GM21825 (cell line): ENCODE measurements at regions not wholly inside any gene's neighbourhood (a gene's known extent, or its start where the extent isn't known, plus 50 kb on each side); places are given as distances from the start of the nearest gene placed in this dataset.
"Not testable (repeated sequence)": the region's sequence is repeated elsewhere in the genome, so short reads cannot be mapped to it uniquely, and the experiment has no call there.

Experiments
- ATAC-seq: cut with Tn5 transposase; IDR thresholded peaks from one replicate; pipeline ENCODE4 v1.9.1; 2021; ENCODE audit warnings: mild to moderate bottlenecking, moderate library complexity; ENCODE audit not compliant: unreplicated experiment

DNA sequence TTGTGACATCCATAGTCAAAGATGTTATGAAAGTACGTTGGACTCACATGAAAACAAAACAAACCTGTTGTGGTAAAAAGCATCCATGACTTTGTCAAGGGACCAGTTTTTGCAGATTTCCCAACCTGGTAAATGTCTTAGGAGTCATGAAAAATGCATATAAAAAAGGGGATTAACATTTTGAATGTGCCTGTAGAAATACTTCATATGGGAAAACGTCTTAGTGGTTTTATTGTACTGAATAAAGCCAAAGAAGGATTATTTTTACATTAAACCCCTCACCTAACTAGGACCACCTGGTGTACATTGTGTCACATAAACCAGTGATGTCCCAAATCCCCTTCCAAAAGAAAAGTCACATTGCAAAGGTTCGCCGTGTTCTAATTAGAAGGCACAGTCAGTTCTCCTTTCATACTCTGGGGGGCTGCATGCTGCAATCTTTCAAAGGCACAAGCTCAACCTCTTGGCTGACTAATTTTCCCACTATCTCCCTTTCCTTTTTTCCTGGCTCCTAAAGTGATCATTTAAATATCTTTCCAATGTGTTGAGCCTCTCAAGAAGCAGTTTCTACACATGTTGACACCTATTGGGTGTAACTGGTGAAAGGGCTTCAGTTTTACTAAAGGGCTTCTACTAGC, 119.8 kb upstream of the SPAG17 start:
- ATAC-seq: no peak

- no peak for ATAC-seq
Observed at GRCh38 chr1:118303534-118303933, 118.5 kb upstream of the SPAG17 start.

- no peak for ATAC-seq
Observed at GRCh38 chr1:118303064-118303463, 118.0 kb upstream of the SPAG17 start.

GRCh38 chr1:118302145-118302544, 117.1 kb upstream of the SPAG17 start:
- no peak for ATAC-seq

- no peak for ATAC-seq
Observed at GRCh38 chr1:118300808-118301207, 115.8 kb upstream of the SPAG17 start.

DNA sequence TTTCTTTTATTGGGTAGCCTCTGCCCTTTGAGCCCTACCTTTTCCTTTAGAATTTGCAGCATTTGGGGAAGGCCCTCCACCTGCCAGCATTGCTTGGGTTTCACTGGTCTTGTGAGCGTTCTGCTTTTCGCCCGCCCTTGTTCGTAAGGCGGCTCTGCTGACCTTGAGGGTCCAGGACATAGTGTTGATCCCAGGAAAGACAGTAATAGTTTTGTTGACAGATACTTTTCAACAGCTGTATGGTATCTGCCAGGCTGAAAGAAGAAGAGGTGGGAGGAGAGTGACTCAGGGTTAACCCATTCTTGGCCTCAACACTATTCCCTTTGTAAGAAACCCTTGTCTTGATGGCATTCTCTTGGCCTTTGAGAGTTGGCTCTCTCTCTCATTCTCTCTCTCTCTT, 113.4 kb upstream of the SPAG17 start:
- no peak for ATAC-seq

DNA sequence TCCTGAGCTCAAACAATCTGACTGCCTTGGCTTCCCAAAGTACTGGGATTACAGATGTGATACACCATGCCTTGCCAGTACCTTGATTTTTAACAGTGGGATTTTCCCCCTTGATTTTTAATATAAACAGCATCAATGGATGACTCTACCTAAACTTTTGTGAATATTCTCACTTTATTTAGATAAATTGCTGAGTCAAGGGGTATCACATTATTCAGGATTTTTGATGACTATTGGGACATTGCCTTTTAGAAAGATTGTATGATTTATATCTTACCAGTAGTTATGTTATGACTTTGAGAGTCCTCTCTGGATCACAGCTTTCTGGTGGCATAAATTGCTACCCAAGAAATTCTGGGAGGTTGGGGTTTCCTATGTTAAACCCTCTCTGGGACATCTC, 112.5 kb upstream of the SPAG17 start:
- no peak for ATAC-seq

GRCh38 chr1:118294875-118295642, 110.0 kb upstream of the SPAG17 start:
- no peak for ATAC-seq

GRCh38 chr1:118291661-118292060, 106.6 kb upstream of the SPAG17 start:
- ATAC-seq: no peak

GRCh38 chr1:118290571-118290970, 105.5 kb upstream of the SPAG17 start:
- no peak for ATAC-seq

DNA sequence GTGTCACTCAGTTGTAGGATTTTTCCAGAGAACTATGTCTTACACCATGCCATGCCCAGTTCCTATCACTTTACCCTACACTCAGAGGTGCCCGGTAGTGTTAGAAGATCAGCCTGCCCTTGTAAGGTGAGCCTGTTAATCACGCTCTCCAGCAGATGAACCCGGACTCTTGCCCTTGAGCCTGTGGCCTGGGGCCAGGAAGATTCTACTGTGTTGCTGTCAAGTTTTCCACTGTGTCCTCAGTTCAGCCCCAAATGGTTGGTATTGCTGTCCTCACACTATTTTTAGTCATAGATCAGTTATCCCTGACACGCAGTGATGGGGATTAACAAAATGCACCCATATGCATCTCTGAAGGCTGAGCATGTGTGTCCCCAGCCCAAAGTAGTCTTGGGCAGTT, 105.0 kb upstream of the SPAG17 start:
- no peak for ATAC-seq

GRCh38 chr1:118280656-118281055, 95.6 kb upstream of the SPAG17 start:
- ATAC-seq: not testable (repeated sequence)

DNA sequence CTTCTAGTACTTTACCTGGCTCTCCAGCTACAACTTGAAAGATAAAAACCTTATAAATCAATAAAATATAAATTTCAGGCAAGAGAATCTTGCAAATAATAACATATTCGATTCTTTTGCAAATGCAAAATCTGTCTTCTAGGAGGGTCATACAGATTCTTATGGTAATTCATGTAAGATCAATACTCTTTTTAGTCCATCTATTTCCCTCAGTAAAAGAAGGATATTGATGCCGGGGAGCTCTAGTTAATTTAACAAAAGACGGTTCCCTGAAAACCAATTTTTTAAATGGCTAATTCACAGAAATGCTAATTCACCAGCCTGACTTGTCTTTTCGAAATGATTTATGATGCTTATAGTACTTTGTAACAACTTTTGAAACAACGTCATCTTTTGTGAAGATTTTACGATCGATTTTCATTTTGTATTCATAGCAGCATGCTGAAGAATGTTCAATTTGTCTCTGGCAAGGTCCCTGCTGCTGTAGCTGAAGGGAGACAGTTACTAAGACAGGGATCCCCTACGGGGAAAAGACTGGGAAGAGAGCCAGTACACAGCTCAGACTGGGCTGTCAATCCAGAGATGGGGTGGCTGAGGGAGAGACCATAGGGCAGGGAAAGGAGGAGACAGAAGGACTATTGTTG, 90.6 kb upstream of the SPAG17 start:
- ATAC-seq: no peak

- no peak for ATAC-seq
Observed at GRCh38 chr1:118272884-118273283, 87.9 kb upstream of the SPAG17 start.

- ATAC-seq: no peak
Observed at GRCh38 chr1:118271883-118272282, 86.9 kb upstream of the SPAG17 start.

GRCh38 chr1:118269598-118269997, 84.6 kb upstream of the SPAG17 start:
- no peak for ATAC-seq

- no peak for ATAC-seq
Observed at GRCh38 chr1:118266436-118266835, 81.4 kb upstream of the SPAG17 start.

DNA sequence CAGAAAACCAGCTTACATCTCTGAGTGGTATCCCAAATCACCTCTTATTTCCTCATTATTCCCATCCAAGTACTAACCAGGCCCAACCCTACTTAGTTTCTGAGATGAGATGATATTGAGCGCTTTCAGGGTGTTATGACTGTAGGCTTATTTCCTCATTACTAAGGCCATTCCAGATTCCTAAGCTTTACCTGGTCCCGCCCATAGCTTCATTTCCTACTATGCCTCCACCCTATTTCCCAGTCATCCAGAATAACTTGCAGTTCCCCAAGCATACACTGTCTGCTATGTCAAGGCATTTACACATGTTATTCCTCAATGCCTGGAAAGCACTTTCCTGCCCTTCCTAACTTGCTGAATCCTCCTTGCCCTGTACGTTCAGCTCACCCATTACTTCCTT, 79.3 kb upstream of the SPAG17 start:
- ATAC-seq: no peak

DNA sequence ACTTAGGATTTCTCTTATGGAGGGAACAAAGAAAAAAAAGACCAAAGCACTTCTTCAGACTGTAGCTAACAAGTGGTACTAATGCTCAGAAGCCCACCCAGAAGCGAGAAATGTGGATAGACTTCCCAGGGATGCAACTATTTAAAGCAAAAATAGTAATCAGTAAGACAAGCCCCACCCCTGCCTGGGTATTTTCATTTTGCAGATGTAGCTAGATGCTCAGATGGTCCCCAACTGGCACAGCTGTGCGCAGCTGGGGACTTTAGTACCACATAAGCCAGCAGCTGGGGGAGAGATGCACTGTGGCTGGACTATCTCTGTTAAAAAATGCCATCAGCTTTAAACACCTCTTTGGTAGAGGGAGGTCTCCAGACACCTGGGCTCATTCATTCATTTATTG, 77.8 kb upstream of the SPAG17 start:
- ATAC-seq: no peak

GRCh38 chr1:118258975-118259374, 73.9 kb upstream of the SPAG17 start:
- no peak for ATAC-seq

- no peak for ATAC-seq
Observed at GRCh38 chr1:118257946-118258345, 72.9 kb upstream of the SPAG17 start.
